ENCODE measurements at regions not wholly inside any gene's neighbourhood (a gene's known extent, or its start where the extent isn't known, plus 50 kb on each side); places are given as distances from the start of the nearest gene placed in this dataset.

GRCh38 chr3:139235192-139235591 is 108.6 kb upstream of the MRPS22 start (continued):
- TF ChIP-seq CXXC5 (CRISPR knock-in tag; IDR thresholded peaks at IDR 0.05): no peak
- no peak for TF ChIP-seq NR4A1 (CRISPR knock-in tag; IDR thresholded peaks at IDR 0.05)
- TF ChIP-seq NR4A1 (tag; IDR thresholded peaks at IDR 0.05): no peak
- no peak for TF ChIP-seq ELK3 (CRISPR knock-in tag; IDR thresholded peaks at IDR 0.05)
- TF ChIP-seq ZFP30 (CRISPR knock-in tag; IDR thresholded peaks at IDR 0.05; ENCODE audit: borderline replicate concordance): no peak
- TF ChIP-seq IFI16 (CRISPR knock-in tag; IDR thresholded peaks at IDR 0.05): no peak
- TF ChIP-seq ZKSCAN8 (CRISPR knock-in tag; IDR thresholded peaks at IDR 0.05): no peak
- no peak for TF ChIP-seq NBN (IDR thresholded peaks at IDR 0.05; ENCODE audit: low read depth)
- no peak for TF ChIP-seq ZBTB43 (CRISPR knock-in tag; IDR thresholded peaks at IDR 0.05)
- no peak for TF ChIP-seq ZNF253 (CRISPR knock-in tag; conservative IDR thresholded peaks at IDR 0.05)

- in situ Hi-C loops (cut with MboI): no loop called here
- TF ChIP-seq RBM25 (IDR thresholded peaks at IDR 0.05; ENCODE audit: low read depth, low read length, severe bottlenecking) (peak; percentile 11), TBP (optimal IDR thresholded peaks at IDR 0.05; ENCODE audit: low read depth, low read length) (no peak), RREB1 (CRISPR knock-in tag; IDR thresholded peaks at IDR 0.05) (no peak), MTA2 (IDR thresholded peaks at IDR 0.05; ENCODE audit: low read depth) (no peak), ZNF184 (CRISPR knock-in tag; IDR thresholded peaks at IDR 0.05) (no peak)
Observed at GRCh38 chr3:139236336-139236735, 107.5 kb upstream of the MRPS22 start.

More at GRCh38 chr3:139236336-139236735, 107.5 kb upstream of the MRPS22 start:
- Histone ChIP-seq H3K4me1 (replicated peaks in 1 of 2; ENCODE audit: control insufficient read depth in 2 of 2, insufficient read depth in 2 of 2, low read length in 2 of 2) (peaks cover 0 to 15% of the 10 kb centered on the region in 2 experiments; a peak in 3 of 5 replicates), H3K4me3 (no peak overlapping the region), H3K79me2 (ENCODE audit: control insufficient read depth, insufficient read depth, low read length) (no peaks in the 10 kb centered on the region), H3K9ac (ENCODE audit: insufficient read depth in 1 of 2, low read depth in 2 of 2, low read length in 2 of 2) (no peak overlapping the region), H3K27me3 (ENCODE audit: control insufficient read depth in 2 of 2, insufficient read depth in 2 of 2, low read length in 2 of 2) (no peaks in the 10 kb centered on the region), H3K36me3 (ENCODE audit: control insufficient read depth, insufficient read depth, low read length) (no peaks in the 10 kb centered on the region), H3K9me3 (replicated peaks; ENCODE audit: control insufficient read depth, insufficient read depth, low read depth, low read length) (no peaks in the 10 kb centered on the region), H2AFZ (ENCODE audit: low read depth, low read length) (no peak overlapping the region), H3K27ac (ENCODE audit: extremely low read depth, low read depth, low read length) (no peak overlapping the region), H3K9me1 (ENCODE audit: control insufficient read depth, insufficient read depth, low read length) (no peaks in the 10 kb centered on the region), H3K4me2 (ENCODE audit: insufficient read depth, low read length) (no peak overlapping the region), H4K20me1 (replicated peaks; ENCODE audit: control insufficient read depth, insufficient read depth, low read length) (no peaks in the 10 kb centered on the region)
- ChIA-PET CTCF (ENCODE audit: low intra/inter-chr PET ratio) (no interaction called here), POLR2A (no interaction called here)
- BruUV-seq (replicated peaks): no TSS peak
- intact Hi-C loops (cut with micrococcal nuclease): no loop called here
- ATAC-seq (no peak), DNase-seq (ENCODE audit: extremely low read depth in 1 of 4, low spot score in 3 of 4) (no peak), FAIRE-seq (no peak)
- whole genome bisulfite sequencing (ENCODE audit: insufficient coverage, low coverage, missing lambda C conversion rate): 46% methylated on average over 3 of the region's 3 CpGs
